Medulla oblongata (tissue), 1 donor: ENCODE measurements at regions not wholly inside any gene's neighbourhood (a gene's known extent, or its start where the extent isn't known, plus 50 kb on each side); places are given as distances from the start of the nearest gene placed in this dataset.
"Not testable (repeated sequence)": the region's sequence is repeated elsewhere in the genome, so short reads cannot be mapped to it uniquely, and the experiment has no call there.

ENCODE experiments used
- DNase-seq: peaks from one replicate; pipeline ENCODE4 v3.0.0-alpha.2; 2015; ENCODE audit errors: extremely low spot score

DNA sequence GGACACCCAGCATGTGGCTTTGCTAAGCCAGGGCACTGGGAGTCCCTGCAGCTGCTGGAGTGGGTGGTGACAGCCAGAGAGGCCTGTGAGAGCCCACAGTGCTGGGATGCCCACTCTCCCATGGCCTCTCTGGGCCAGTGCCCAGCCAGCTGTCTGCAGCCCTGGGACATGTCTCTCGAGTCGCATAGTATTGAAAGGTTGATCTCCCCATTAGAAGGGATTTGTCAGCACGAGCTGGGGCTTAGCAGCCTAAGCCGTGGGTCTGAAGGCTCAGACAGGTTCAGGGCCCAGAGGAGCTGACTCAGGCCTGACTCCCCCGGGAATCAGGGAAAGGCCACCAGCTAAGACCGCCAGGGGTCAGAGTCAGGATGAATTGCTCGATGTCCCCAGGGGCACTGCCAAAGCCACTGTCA lies 53.5 kb downstream of the FOXD2 start:
- DNase-seq = no peak

DNA sequence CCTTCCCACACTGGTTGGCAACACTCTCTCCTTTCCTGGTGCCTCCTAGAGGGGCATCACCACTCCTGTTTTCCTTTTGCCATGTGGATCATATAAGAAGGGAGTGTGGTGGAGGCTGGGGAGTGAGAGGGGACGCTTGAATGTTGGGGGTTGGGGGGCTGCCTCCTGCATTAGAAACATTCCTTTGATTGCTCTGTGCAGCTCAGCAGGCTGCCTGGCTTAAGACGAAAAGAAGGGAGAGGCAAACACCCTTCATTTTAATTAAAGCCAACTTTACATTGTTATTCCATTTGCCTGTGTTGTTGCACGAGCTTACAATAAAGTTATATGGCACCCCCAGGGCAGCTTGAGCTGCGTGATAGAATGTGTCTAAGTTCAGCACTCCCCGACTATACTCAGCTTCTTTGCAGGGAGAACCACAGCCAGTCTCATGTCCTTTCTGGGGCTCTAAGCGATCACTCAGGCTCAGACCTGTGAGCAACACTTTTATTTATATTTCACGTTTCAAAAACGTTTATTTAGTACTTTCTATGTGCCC lies 57.4 kb downstream of the FOXD2 start:
- no peak for DNase-seq

DNA sequence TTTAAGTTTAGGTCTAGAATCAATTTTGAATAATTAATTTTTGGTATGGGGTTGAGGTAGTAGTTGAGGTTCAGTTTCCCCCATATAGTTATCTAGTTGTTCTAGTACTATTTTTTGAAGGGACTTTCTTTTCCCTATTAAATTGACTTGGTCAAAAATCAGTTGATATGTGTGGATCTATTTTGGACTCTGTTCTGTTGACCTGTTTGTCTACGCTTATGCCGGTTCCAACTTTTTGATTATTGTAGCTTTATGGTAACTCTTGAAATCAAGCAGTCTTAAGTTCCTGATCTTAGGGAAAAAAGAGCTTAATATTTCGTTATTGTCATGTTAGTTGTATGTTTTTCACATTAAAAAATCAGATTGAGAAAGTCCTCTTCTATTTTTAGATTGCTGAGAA lies 60.7 kb downstream of the FOXD2 start:
- no peak for DNase-seq

DNA sequence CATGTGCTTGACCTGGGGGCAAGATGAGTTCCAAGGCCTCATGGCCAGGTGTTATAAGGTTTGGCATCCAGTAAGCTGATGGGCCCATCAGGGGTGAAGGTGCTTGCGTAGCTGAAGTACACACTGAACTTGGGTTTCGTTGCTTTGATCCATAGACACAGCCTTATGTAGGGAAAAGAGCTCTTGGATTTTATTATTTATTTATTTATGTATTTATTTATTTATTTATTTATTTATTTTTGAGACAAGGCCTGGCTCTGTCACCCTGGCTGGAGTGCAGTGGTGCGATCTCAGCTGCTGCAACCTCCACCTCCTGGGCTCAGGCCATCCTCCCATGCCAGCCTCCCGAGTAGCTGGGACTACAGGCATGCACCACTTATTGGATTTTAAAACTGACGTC lies 63.2 kb downstream of the FOXD2 start:
- DNase-seq = no peak

DNA sequence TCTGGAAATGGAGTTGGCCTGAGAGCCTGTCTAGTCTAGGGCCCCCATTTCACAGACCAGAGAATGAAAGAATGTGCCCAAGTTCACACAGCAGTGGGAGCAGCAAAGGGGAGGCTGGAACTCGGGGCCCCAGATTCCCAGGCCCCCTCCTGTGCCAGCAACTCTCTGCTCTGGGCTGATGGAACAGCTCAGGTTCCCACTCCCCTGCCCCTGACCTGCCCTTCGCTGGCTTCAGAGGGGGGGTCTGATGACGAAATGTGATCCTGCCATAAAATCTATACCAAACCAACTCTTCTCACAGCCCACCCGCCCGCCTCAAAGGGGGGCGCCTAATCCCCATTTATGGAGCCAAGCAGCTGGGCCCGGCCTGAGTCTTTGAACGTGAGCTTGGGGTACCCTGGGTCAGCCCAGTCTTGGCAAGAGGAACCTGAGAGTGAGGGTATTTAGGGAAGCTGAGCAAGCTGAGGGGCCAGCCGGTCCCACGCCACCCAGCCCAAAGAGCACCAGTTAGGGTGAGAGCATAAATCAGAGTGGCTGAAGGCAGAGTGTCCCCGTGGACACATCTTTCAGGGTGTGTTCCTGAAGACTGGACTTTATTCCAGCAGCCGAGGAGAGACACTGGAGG lies 65.0 kb downstream of the FOXD2 start:
- DNase-seq = no peak

DNA sequence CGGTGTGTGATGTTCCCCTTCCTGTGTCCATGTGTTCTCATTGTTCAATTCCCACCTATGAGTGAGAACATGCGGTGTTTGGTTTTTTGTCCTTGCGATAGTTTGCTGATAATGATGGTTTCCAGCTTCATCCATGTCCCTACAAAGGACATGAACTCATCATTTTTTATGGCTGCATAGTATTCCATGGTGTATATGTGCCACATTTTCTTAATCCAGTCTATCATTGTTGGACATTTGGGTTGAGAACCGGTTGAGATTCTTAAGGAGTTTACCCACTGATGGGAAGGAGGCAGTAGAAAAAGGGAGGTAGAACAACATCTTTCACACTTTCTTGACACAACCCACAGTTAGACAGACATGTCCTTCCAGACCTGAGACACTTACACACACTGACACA lies 67.0 kb downstream of the FOXD2 start:
- DNase-seq = not testable (repeated sequence)

DNA sequence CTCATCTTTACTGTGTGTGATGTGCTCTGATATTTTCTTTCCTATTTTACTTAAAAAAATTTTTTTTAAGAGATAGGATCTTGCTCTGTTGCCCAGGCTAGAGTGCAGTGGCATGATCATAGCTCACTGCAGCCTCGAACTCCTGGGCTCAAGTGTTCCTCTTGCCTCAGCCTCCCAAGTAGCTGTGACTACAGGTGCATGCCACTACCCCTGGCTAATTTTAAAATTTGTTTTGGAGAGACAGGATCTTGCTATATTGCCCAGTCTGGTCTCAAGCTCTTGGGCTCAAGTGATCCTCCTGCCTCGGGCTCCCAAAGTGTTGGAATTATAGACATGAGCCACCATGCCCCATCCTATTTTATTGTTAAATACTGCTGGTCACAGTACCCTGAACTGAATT lies 67.4 kb downstream of the FOXD2 start:
- DNase-seq = no peak

DNA sequence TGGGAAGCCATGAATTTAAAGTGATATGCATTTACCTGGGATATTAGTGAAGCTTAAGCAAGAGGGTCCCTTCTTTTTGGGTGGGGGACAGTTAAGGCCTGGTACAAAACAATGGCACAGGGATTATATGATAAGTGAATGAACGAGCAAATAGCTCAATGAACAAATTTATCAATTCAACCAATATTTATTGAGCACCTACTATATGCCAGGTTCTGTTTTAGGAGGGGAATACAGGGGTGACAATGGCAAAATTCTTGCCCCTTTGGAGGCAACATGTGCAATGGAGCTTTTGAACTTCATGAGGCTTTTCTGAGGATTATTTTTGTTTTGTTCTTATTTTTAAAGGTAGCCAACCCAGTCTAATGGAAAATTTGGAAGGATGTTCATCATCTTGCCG lies 68.2 kb downstream of the FOXD2 start:
- no peak for DNase-seq

DNA sequence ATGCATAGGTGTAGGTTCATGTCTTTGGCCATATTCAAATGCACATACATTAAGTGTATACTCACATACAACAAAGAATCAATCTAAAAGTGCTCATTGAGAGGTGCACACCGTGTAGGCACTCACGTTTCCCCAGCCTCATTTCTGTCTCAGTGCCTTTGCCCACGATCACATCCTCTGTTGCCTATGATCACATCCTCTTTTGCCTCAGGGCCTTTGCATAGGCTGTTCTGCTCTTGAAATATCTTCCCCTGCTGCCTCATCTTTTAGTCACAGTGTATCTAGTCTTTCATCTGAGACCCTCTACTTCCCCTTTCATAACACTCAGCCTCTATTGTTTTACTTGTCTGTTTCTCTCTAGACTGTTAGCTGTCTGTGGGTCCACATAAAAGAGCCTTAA lies 69.3 kb downstream of the FOXD2 start:
- DNase-seq = no peak

DNA sequence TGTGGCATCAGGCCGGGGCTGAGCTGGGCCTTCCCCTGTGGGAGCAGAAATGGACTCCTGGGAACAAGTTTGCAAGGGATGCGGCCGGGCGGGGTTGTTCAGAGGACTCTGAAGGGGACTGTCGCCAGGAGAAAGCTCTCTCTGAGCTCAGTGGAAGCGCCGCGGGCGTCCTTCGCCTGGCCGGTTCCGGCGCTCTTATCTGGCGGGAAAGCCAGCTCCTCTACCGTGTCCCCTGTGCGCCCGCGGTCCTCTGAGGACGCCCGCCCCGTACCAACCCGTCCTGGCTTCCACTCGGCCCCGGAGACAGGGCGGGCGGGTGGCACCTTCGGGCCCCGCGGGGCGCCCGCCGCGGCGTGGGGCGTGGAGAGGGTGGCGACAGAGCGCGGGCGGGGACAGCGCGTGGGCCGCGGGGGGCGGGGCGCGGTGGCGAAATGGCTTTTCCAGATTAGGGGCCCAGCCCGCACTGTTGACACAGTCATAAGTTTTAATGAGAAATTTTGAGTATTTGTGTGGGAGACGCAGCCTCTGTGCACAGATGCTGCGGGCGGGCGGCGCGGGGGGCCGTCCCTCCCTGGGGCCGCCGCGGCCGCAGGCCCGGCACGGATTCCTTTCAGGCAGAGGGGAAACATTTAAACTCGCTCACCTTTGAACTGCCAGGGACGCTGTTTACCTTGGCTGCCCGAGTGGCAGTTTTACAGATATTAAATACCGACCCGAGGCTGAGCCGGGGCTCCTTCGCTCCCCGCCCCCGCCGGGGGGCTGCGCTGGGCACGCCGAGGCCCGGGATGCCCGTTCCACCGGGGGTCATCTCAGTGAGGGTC lies 70.2 kb downstream of the FOXD2 start:
- no peak for DNase-seq

DNA sequence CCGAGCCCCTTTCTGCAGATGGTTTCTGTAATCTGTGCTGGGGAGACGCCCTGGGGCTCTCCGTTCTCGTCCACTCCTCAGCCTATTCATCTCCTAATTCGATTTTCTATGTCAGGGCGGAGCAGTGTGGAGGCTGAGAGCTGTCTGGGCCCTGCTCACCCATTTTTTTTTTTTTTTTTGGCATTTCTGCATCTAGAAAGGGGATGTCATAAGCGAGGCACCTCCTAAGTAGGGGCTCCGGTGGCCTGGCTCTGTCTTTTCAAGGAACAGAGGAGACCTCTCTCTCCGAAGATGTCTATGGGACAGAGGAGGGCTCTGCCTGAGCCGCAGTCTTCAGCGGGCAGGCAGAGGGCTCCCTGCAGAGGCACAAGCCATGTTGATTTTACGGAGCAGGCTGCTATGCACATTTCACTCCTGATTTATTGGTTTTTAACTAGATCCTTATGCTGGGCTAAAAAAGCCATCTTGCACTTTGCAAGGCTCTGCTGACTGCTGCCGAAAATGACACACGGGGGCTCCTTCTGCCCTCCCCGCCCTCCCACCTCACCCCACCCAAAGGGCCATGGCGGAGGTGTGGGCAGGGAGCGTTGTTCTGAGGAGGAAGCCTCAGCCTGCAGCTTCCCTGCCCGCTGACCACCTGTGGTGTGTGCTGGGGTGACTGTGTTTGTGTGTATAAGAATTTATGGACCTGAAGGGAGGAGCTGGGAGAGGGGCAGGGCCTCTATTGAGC lies 71.0 kb downstream of the FOXD2 start:
- DNase-seq = no peak

DNA sequence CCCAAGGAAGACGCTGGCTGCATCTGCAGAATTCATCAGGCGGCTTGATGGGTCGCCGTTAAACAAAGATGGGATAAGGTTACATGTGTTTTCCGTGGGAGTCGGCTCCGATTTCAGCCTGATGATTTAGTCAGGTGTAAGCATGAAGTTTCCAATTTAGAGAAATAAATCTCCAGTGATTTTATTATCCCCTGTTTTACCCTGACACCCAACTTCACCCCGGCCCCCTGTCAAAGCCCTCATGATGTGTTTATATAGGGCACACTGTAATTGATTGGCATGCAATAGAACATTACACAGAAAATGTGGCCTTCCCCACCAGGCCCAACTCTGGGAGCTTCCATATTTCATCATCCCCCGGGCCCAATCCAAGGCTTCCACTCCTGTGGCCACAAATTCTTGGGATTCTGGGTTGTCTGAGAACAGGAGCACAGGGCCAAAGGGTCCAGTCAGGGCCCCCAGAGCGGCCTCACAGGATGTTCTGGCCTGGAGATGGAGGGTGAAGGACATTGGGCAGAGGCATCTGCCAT lies 72.5 kb downstream of the FOXD2 start:
- DNase-seq = no peak

DNA sequence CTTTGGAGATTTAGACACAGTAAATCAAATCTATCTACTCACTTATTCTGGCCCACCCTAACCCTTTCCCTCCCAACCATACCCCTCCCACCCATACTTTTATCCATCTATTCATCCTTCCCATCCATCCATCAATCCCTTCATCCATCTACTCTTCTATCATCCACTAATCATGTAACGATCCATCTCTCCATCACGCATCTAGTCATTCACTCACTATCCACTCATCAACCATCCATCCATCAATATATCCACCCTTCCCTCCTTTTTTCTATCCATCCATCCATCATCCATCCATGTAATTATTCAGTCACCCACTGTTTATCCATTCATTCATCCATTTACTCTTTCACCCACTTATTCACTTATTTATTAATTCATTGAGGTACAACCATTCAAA lies 74.0 kb downstream of the FOXD2 start:
- no peak for DNase-seq

DNA sequence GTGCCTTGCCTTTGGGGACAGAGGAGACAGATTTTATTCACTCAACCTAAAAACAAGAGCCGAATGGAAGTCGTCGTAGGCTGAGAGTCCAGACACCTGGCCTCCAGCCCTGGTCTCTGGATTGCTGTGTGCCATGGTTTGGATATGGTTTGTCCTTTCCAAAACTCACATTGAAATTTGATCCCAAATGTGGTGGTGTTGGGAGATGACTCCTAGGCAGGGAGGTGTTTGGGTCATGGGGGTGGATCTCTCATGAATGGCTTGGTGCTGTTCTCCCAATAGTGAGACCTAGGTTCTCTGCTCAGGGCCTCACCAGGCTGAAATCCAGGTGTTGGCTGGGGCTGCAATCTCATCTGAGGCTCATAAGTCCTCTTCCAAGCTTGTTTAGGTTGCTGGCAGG lies 75.5 kb downstream of the FOXD2 start:
- DNase-seq = no peak

DNA sequence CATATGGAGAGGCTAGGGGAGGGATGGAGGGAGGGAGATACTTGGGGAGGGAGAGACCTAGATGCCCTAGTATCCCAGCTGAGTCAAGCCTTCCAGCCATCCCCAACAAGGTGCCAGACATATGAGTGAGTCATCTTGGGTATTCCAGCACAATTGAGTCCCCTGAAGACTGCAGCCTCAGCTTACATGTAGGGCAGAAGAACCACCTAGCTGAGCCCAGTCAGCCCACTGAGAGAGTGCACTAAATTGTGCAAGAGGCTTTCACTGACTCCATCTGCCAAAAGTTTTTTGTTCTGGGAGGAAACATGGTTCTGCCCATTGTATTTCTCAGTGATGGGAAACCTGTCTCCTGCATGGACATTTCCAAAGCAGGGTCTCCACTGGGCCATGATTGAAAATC lies 76.4 kb downstream of the FOXD2 start:
- DNase-seq = no peak

DNA sequence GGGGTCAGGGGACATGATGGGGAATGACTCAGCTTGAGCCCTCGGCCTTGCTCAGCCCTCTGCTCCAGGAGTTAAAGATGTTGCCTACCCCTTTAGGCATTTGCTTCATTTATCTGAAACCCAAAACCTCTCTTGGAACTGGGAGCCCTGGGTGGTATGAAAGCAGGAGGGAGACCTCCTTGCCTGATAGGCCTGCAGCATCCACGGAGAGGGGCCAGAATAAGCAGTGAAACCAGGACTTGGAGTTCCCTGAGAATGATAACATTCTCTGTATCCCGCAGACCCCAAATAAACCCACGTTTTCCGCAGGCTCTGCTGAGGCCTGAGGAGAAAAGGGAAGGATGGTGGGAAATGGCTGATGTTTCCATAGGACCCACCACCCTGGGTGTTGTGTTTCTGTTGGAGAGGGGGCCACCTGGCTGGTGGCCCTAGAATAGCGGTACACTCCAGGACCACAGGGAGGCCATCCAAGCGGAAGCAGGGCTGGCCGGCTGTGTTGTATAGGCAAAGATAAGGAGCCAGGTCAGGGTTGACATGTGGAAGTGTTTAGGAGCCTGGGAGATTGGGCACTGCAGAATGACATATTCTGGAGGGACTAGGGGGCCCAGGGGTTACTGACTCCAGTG lies 77.4 kb downstream of the FOXD2 start:
- DNase-seq = no peak

DNA sequence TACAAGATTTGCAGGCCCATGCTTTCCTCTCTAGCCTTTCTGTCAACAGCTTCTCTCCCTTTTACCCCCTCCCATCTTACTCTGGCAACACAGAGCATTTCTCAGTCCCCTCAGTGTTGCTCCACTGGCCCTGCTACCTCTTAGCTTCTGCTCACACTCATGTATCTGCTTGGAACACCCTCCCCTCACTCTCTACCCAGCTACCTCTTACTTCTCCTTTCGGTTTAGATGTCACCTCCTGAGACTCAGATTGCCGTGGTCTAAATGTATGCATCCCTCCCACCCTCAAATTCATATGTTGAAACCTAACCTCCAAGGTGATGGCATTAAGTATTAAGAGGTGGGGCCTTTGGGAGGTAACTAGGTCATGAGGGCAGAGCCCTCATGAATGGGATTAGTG lies 80.1 kb downstream of the FOXD2 start:
- no peak for DNase-seq

DNA sequence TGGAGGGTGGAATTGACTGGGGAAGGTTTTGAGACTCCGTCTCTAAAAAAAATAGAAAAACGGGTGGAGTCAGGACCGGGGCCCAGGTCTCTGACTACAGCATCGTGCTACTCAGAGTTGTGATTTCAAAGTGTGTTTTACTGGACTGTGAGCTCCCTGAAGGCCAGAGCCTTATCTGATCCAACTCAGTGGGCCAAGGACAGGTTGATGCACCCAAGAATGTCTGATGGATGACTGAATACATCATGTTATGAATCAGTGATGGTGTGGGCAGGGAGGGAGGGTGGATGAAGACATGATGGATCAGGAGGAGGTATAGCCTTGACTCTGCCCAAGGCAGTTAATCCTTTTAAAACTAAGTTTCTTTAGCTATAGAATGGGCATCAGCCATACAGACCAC lies 81.6 kb downstream of the FOXD2 start:
- DNase-seq = no peak

DNA sequence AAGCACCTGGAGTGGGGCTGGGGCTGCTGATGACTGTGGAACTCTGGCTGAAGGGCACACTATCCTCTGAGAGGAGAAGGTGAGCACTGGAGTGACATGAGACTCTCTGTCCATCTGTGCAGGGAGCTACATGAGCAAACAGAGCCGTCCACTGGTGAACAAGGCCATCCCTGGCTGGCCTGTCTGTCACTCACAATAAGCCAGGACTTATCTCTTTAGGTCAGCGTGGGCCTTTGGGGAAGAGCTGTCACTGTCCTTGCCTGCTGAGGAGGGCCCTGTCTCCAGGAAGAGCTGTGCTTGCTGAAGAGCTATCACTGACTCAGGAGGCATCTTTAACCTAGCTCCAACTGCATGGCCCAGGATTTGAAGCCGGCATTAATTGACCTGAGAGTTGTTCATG lies 82.1 kb downstream of the FOXD2 start:
- no peak for DNase-seq

DNA sequence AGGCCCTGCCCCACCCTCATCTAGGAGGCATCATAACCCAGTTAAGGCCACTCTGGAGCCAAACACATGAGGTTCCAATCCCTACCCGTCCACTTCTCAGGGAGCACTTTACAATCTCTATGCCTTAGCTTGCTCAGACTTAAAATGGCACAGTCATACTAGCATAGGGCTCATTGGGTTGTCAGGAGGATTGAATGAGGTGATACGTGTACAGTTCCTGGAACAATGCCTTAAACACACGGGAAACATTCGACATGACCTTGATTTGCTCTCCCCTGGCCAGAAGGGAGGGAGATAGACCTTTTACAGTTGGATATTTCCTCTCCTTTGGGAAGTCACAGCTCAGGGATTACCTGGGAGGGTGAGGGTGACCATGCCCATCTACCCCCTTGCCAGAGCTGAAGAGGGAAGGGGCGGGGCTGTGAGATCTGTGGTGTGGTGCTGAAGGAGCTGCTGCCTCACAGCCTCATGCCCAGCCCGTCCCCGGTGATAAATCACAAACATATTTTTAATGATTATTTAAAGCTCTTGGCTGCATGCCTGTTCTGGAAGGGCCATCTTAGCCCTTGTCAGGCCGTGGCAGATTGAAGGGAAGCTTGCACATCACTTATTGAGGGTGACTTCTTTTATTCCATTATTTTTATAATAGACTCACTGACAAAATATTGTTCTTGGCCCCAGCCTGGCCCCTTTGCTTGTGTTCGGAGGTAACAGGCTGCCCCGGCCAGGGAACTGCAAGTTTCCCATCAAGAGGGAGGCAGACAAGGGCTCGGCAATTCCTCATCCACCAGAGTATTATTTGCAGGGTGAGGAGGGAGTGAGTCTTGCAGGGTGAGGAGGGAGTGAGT lies 83.4 kb downstream of the FOXD2 start:
- no peak for DNase-seq
